GM21528 (cell line): ENCODE measurements at regions not wholly inside any gene's neighbourhood (a gene's known extent, or its start where the extent isn't known, plus 50 kb on each side); places are given as distances from the start of the nearest gene placed in this dataset.
"Not testable (repeated sequence)": the region's sequence is repeated elsewhere in the genome, so short reads cannot be mapped to it uniquely, and the experiment has no call there.

Experiments
- ATAC-seq: cut with Tn5 transposase; IDR thresholded peaks from one replicate; pipeline ENCODE4 v1.9.1; 2021; ENCODE audit warnings: mild to moderate bottlenecking, moderate library complexity; ENCODE audit not compliant: unreplicated experiment, low FRiP score

GRCh38 chr12:60603475-60603874 lies 1007.6 kb downstream of the SLC16A7 start:
- ATAC-seq, result not testable (repeated sequence)

- ATAC-seq, result no peak
Measured at GRCh38 chr12:60616400-60616799, 1020.6 kb downstream of the SLC16A7 start.

- no peak for ATAC-seq
Measured at GRCh38 chr12:60630796-60631195, 1035.0 kb downstream of the SLC16A7 start.

GRCh38 chr12:60644076-60644475 lies 1048.2 kb downstream of the SLC16A7 start:
- no peak for ATAC-seq

- ATAC-seq, result no peak
Measured at GRCh38 chr12:60666895-60667294, 1071.1 kb downstream of the SLC16A7 start.

- ATAC-seq, result no peak
Measured at GRCh38 chr12:60672949-60673348, 1077.1 kb downstream of the SLC16A7 start.

- no peak for ATAC-seq
Measured at GRCh38 chr12:60684988-60685655, 1089.3 kb downstream of the SLC16A7 start.

GRCh38 chr12:60689137-60689536 lies 1093.3 kb downstream of the SLC16A7 start:
- ATAC-seq, result no peak

- ATAC-seq, result no peak
Measured at GRCh38 chr12:60693019-60693626, 1097.3 kb downstream of the SLC16A7 start.

- no peak for ATAC-seq
Measured at GRCh38 chr12:60704171-60704914, 1108.5 kb downstream of the SLC16A7 start.

GRCh38 chr12:60710246-60710645 lies 1114.4 kb downstream of the SLC16A7 start:
- no peak for ATAC-seq

GRCh38 chr12:60714141-60714900 lies 1118.5 kb downstream of the SLC16A7 start:
- ATAC-seq, result no peak

GRCh38 chr12:60724475-60724874 lies 1128.6 kb downstream of the SLC16A7 start:
- no peak for ATAC-seq

- no peak for ATAC-seq
Measured at GRCh38 chr12:60724984-60725383, 1129.2 kb downstream of the SLC16A7 start.

- no peak for ATAC-seq
Measured at GRCh38 chr12:60752589-60752988, 1156.8 kb downstream of the SLC16A7 start.

- ATAC-seq, result no peak
Measured at GRCh38 chr12:60758224-60758623, 1162.4 kb downstream of the SLC16A7 start.

- no peak for ATAC-seq
Measured at GRCh38 chr12:60760965-60761364, 1165.1 kb downstream of the SLC16A7 start.

GRCh38 chr12:60801166-60801565 lies 1205.3 kb downstream of the SLC16A7 start:
- not testable (repeated sequence) for ATAC-seq

GRCh38 chr12:60803147-60803546 lies 1207.3 kb downstream of the SLC16A7 start:
- ATAC-seq, result no peak

GRCh38 chr12:60805364-60805763 lies 1209.5 kb downstream of the SLC16A7 start:
- no peak for ATAC-seq

GRCh38 chr12:60819794-60820193 lies 1224.0 kb downstream of the SLC16A7 start:
- ATAC-seq, result no peak
